ENCODE measurements at regions not wholly inside any gene's neighbourhood (a gene's known extent, or its start where the extent isn't known, plus 50 kb on each side); places are given as distances from the start of the nearest gene placed in this dataset.

DNA sequence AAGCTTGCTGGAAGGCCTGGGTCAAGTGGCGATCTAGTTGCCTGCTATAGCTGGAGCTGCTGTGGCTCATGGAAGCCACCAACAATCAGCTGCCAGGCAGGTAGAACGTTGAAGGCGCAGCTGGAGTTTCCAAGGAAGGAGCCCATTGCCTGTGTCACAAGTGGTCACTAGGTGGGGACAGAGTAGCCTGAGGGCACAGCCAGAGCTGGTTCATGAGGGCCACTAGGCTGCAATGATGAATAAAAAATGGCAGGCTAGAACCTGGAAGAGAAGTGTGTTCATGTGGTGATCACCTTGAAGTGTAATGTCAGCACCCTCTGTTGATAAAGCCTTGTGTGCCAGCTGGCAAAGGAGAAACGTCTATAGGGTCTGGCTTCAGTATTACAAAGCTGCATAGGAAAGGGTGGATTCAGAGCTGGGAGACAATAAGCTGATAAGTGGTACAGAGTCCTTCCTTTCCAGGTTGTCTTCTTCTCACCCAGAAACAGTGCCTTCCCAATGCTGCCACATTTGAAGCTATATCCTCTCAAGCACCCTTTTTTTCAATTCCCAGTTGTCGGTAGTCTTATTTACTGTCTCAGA is 165.8 kb downstream of the EMP1 start:
- TF ChIP-seq, protein P1, sequence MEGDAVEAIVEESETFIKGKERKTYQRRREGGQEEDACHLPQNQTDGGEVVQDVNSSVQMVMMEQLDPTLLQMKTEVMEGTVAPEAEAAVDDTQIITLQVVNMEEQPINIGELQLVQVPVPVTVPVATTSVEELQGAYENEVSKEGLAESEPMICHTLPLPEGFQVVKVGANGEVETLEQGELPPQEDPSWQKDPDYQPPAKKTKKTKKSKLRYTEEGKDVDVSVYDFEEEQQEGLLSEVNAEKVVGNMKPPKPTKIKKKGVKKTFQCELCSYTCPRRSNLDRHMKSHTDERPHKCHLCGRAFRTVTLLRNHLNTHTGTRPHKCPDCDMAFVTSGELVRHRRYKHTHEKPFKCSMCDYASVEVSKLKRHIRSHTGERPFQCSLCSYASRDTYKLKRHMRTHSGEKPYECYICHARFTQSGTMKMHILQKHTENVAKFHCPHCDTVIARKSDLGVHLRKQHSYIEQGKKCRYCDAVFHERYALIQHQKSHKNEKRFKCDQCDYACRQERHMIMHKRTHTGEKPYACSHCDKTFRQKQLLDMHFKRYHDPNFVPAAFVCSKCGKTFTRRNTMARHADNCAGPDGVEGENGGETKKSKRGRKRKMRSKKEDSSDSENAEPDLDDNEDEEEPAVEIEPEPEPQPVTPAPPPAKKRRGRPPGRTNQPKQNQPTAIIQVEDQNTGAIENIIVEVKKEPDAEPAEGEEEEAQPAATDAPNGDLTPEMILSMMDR (IDR thresholded peaks at IDR 0.05; ENCODE audit: low read length): peak; percentile 95
- TF ChIP-seq EZH2 (IDR thresholded peaks at IDR 0.05; ENCODE audit: borderline replicate concordance, low read length): no peak

All from OCI-LY1 (cell line).